T-cell (primary cell): ENCODE measurements at regions not wholly inside any gene's neighbourhood (a gene's known extent, or its start where the extent isn't known, plus 50 kb on each side); places are given as distances from the start of the nearest gene placed in this dataset.
"Not testable (repeated sequence)": the region's sequence is repeated elsewhere in the genome, so short reads cannot be mapped to it uniquely, and the experiment has no call there.

Experiments used
- ATAC-seq, 4 experiments: fragments of 200-7000 bp in 3 of 4; fragments of 150-1000 bp in 1 of 4; cut with Tn5 transposase; replicated peaks in 1 of 4; 1 replicate in 3 of 4; 2 replicates in 1 of 4; pipeline ENCODE4 v1.10.0; 2021; ENCODE audit warnings: moderate library complexity in 3 of 4, mild to moderate bottlenecking in 2 of 4, moderate number of reproducible peaks in 1 of 4
- CTCF ChIA-PET, 2 donors: fragments of 300-600 bp; sonication (Branson Sonifier 250); formaldehyde crosslinking; loops; one replicate each; lab custom pipeline; 2022; ENCODE audit warnings: antibody characterized with exemption in 2 of 2; lab: Charles Lee
- POLR2A ChIA-PET, 2 donors: fragments of 300-600 bp; sonication (Branson Sonifier 250); formaldehyde crosslinking; loops; one replicate each; lab custom pipeline; 2022; ENCODE audit warnings: antibody characterized with exemption in 2 of 2; lab: Charles Lee
- DNase-seq, 35 experiments: peaks; one replicate each; pipeline versions ENCODE4 v3.0.0 to v3.0.0-alpha.2; 2013 to 2023
- H3K27ac ChIP-seq: one replicate; pipeline ENCODE4 v1.5.1; 2013; ENCODE audit warnings: low read length
- H3K27me3 ChIP-seq, 2 experiments: replicated peaks in 1 of 2; 1 replicate in 1 of 2; 2 replicates in 1 of 2; pipeline versions ENCODE4 v1.6.1 to v1.7.0; 2013; ENCODE audit warnings: low read length in 1 of 2, mixed read lengths in 1 of 2; ENCODE audit not compliant: control insufficient read depth in 2 of 2, insufficient read depth in 2 of 2; ENCODE audit errors: extremely low read depth in 1 of 2
- H3K36me3 ChIP-seq, 2 donors: 1 replicate in 1 of 2; 2 replicates in 1 of 2; pipeline versions ENCODE4 v1.6.1 to v1.7.0; 2013; ENCODE audit warnings: low read length in 1 of 2; ENCODE audit not compliant: control insufficient read depth in 2 of 2, insufficient read depth in 1 of 2; ENCODE audit errors: extremely low read depth in 1 of 2
- H3K4me1 ChIP-seq, 2 experiments: 1 replicate in 1 of 2; 2 replicates in 1 of 2; pipeline versions ENCODE4 v1.6.1 to v1.7.0; 2013; ENCODE audit warnings: low read length in 2 of 2, mixed read lengths in 1 of 2; ENCODE audit not compliant: insufficient read depth in 2 of 2, control insufficient read depth in 1 of 2; ENCODE audit errors: extremely low read depth in 1 of 2
- H3K4me3 ChIP-seq, 2 donors: 1 replicate in 1 of 2; 2 replicates in 1 of 2; pipeline versions ENCODE4 v1.5.1 to v1.7.0; 2013; ENCODE audit warnings: mild to moderate bottlenecking in 2 of 2, low read length in 1 of 2, moderate library complexity in 1 of 2; ENCODE audit not compliant: control insufficient read depth in 1 of 2; ENCODE audit errors: extremely low read depth in 1 of 2
- H3K9me3 ChIP-seq: 2 replicates; pipeline ENCODE4 v1.7.0; 2013
- H3K27ac Mint-ChIP-seq, 2 donors: one replicate each; pipeline ENCODE4 v1.8.0; 2020 to 2021; ENCODE audit warnings: mild to moderate bottlenecking in 2 of 2, mixed read lengths in 2 of 2
- H3K27me3 Mint-ChIP-seq, 2 donors: one replicate each; pipeline ENCODE4 v1.8.0; 2021 to 2022; ENCODE audit warnings: mixed read lengths in 2 of 2
- H3K36me3 Mint-ChIP-seq: one replicate; pipeline ENCODE4 v1.8.0; 2021; ENCODE audit warnings: mixed read lengths
- H3K4me1 Mint-ChIP-seq, 3 donors: one replicate each; pipeline ENCODE4 v1.8.0; 2020 to 2022; ENCODE audit warnings: mixed read lengths in 3 of 3, mild to moderate bottlenecking in 1 of 3
- H3K4me3 Mint-ChIP-seq, 3 donors: one replicate each; pipeline ENCODE4 v1.8.0; 2020 to 2022; ENCODE audit warnings: mild to moderate bottlenecking in 3 of 3, mixed read lengths in 3 of 3, moderate library complexity in 3 of 3
- H3K9me3 Mint-ChIP-seq, 3 donors: one replicate each; pipeline ENCODE4 v1.8.0; 2020 to 2022; ENCODE audit warnings: mixed read lengths in 3 of 3
- WGBS: methylation state at CpG from one replicate; pipeline ENCODE4 v1.1.5; 2013; ENCODE audit warnings: missing lambda C conversion rate; ENCODE audit not compliant: insufficient coverage; 5-methylcytosine and 5-hydroxymethylcytosine counted together

DNA sequence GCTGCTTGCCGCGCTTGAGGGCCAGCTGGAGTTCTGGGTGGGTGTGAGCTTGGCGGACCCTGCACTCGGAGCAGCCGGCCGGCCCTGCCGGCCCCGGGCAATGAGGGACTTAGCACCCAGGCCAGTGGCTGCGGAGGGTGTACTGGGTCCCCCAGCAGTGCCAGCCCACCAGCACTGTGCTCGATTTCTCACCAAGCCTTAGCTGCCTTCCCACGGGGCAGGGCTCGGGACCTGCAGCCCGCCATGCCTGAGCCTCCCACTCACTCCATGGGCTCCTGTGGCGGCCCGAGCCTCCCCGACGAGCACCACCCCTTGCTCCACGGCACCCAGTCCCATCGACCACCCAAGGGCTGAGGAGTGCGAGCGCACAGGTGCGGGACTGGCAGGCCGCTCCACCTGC is 341.3 kb upstream of the CNTNAP5 start:
- H3K4me1 Mint-ChIP-seq, H3K27me3 ChIP-seq, H3K27ac ChIP-seq, H3K27me3 Mint-ChIP-seq, POLR2A ChIA-PET, H3K4me1 ChIP-seq, ATAC-seq, H3K27ac Mint-ChIP-seq, H3K9me3 ChIP-seq, H3K36me3 Mint-ChIP-seq, H3K4me3 Mint-ChIP-seq, H3K36me3 ChIP-seq, DNase-seq, H3K4me3 ChIP-seq: not testable (repeated sequence)
- WGBS: 85% methylated on average over 9 of the region's 23 CpGs
- CTCF ChIA-PET: interaction anchor here in 1 of 2 donors (0.6 kb wide), 1 partner anchor 42 kb away, joined by 4 read pairs; no protein-coding TSS in a partner anchor
- peaks cover 6 to 15% (median 11%) of the 10 kb centered on the region in 3 donors for H3K9me3 Mint-ChIP-seq

DNA sequence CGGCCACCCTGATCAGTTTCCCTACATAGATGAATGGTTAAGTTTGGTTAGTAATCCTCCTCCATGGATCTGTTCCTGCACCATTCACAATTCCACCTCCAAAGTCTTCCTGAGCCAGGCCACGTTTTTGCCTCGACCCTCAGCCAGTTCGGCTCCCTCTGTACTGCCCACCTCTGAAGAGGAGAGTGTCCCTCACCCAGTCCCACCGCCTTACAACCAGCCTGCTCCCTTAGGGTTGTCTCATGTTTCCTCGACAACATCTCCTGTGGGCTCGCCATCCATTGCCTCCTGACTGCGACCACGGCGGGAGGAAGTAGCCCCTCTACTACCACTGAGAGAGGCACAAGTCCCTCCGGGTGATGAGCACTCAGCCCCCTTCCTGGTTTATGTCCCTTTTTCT is 338.0 kb upstream of the CNTNAP5 start:
- 87% methylated on average over 8 of the region's 11 CpGs for WGBS
- peaks cover 16 to 28% (median 18%) of the 10 kb centered on the region in 3 donors for H3K9me3 Mint-ChIP-seq
- H3K4me1 Mint-ChIP-seq: no peaks in the 10 kb centered on the region
- no peak overlapping the region for H3K27ac ChIP-seq
- H3K27me3 ChIP-seq: no peaks in the 10 kb centered on the region
- POLR2A ChIA-PET: no interaction called here
- no peaks in the 10 kb centered on the region for H3K9me3 ChIP-seq
- no peaks in the 10 kb centered on the region for H3K36me3 Mint-ChIP-seq
- H3K27ac Mint-ChIP-seq: no peak overlapping the region
- no peaks in the 10 kb centered on the region for H3K36me3 ChIP-seq
- DNase-seq: no peak
- CTCF ChIA-PET: no interaction called here
- H3K4me3 ChIP-seq: no peak overlapping the region
- H3K4me1 ChIP-seq: no peaks in the 10 kb centered on the region
- no peak overlapping the region for H3K4me3 Mint-ChIP-seq
- no peak for ATAC-seq
- H3K27me3 Mint-ChIP-seq: no peaks in the 10 kb centered on the region

DNA sequence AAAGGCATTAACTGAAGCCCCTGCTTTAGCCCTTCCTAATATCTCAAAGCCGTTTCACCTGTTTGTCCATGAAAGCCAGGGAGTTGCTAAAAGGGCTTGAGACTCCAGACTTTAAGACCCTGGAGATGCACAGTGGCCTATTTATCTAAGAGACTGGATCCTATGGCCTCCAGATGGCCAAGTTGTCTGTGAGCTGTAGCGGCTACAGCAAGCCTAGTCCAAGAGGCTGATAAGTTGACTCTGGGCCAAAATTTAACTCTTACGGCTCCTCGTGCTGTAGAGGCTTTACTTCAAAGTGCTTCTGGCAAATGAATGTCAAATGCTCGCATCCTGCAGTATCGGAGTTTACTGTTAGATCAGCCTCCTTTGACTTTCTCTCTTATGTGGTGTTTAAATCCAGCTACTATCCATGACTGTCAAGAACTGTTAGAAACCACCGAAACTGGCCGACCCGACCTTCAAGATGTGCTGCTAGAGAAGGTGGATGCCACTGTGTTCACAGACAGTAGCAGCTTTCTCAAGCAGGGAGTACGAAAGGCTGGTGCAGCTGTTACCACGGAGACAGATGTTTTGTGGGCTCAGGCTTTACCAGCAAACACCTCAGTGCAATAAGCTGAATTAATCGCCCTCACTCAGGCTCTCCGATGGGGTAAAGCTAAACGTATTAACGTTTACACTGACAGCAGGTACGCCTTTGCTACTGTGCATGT is 336.7 kb upstream of the CNTNAP5 start:
- H3K9me3 Mint-ChIP-seq: peaks cover 12 to 38% (median 18%) of the 10 kb centered on the region in 3 donors
- H3K4me1 Mint-ChIP-seq: no peaks in the 10 kb centered on the region
- ChIA-PET POLR2A (no interaction called here), CTCF (no interaction called here)
- H3K4me1 ChIP-seq: no peaks in the 10 kb centered on the region
- H3K27ac Mint-ChIP-seq: no peak overlapping the region
- no peaks in the 10 kb centered on the region for H3K9me3 ChIP-seq
- WGBS: 84% methylated on average over 14 of the region's 16 CpGs
- no peaks in the 10 kb centered on the region for H3K27me3 Mint-ChIP-seq
- no peaks in the 10 kb centered on the region for H3K36me3 ChIP-seq
- no peak overlapping the region for H3K4me3 Mint-ChIP-seq
- no peak overlapping the region for H3K4me3 ChIP-seq
- ATAC-seq (no peak), DNase-seq (no peak)
- H3K27ac ChIP-seq: no peak overlapping the region
- no peaks in the 10 kb centered on the region for H3K36me3 Mint-ChIP-seq
- no peaks in the 10 kb centered on the region for H3K27me3 ChIP-seq

DNA sequence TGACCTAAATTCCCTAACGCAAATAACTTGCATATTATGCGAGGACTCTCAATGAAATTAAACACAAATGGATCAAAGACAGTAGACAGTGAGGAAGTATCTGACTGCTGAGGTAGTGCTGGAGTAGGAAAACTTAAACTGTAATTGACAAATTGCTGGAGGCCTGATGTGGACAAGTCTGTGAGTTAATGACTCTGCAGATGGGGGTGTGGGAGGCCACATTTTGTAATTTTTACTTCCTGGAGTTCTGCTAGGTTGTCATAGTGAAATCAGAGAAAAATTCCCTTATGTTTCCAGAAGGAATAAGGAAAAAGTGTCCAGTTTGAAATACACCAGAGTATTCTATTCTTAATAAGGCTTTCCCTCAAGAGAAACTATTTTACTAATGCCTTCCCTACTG is 333.0 kb upstream of the CNTNAP5 start:
- Mint-ChIP-seq H3K4me3 (no peak overlapping the region), H3K36me3 (no peaks in the 10 kb centered on the region), H3K27me3 (no peaks in the 10 kb centered on the region), H3K4me1 (no peaks in the 10 kb centered on the region), H3K27ac (no peak overlapping the region), H3K9me3 (peaks cover 12 to 39% (median 15%) of the 10 kb centered on the region in 3 donors)
- WGBS: no CpG with 5 or more reads among the region's 2 CpGs
- ATAC-seq (no peak), DNase-seq (no peak)
- ChIA-PET CTCF (no interaction called here), POLR2A (no interaction called here)
- H3K4me3 ChIP-seq: no peak overlapping the region
- H3K4me1 ChIP-seq: no peaks in the 10 kb centered on the region
- H3K9me3 ChIP-seq: no peaks in the 10 kb centered on the region
- no peaks in the 10 kb centered on the region for H3K36me3 ChIP-seq
- H3K27me3 ChIP-seq: no peaks in the 10 kb centered on the region
- H3K27ac ChIP-seq: no peak overlapping the region

DNA sequence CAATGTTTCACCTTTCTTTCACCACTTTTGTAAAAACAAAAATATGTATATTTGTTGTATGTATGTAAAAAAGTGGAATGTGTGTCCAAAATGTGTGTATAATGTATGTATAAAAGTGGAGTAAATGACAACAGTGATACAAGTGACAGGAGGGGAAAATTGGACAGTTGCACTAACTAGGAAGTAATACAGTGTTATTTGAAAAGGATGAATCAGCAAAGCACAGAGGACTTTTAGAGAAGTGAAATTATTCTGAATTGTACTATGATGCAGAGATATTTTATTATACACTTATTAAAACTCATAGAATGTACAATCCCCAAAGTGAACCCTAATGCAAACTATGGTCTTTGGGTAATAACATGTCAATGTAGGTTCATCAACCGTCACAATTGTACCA is 331.3 kb upstream of the CNTNAP5 start:
- Histone ChIP-seq H3K9me3 (no peaks in the 10 kb centered on the region), H3K36me3 (no peaks in the 10 kb centered on the region), H3K4me1 (no peaks in the 10 kb centered on the region), H3K4me3 (no peak overlapping the region), H3K27ac (no peak overlapping the region), H3K27me3 (no peaks in the 10 kb centered on the region)
- Mint-ChIP-seq H3K4me1 (no peaks in the 10 kb centered on the region), H3K27me3 (no peaks in the 10 kb centered on the region), H3K4me3 (no peak overlapping the region), H3K36me3 (no peaks in the 10 kb centered on the region), H3K9me3 (peaks cover 14 to 36% (median 15%) of the 10 kb centered on the region in 3 donors), H3K27ac (no peak overlapping the region)
- ATAC-seq (no peak), DNase-seq (no peak)
- POLR2A ChIA-PET: no interaction called here
- CTCF ChIA-PET: no interaction called here
- WGBS: no CpG with 5 or more reads among the region's 1 CpG

DNA sequence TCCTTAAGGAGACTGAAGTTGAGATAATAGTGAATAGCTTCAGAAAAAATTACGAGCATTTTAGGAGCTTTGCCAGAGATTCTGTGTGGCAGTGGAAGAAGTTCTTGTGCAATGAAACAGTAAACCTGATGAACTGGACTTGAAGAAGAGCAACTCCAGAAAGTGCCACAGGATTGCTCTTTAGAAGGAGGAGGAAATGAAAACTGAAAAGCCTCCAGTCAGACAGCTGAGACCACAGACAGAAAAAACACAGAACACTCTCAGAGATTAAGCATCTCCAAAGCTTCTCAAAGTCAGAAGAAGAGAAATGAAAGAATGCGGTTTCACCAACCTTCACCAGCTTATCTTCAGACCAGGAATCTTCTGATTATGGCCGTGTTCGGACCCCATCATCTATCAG is 329.7 kb upstream of the CNTNAP5 start:
- no peak for DNase-seq
- H3K27me3 ChIP-seq: no peaks in the 10 kb centered on the region
- Mint-ChIP-seq H3K4me1 (no peaks in the 10 kb centered on the region), H3K4me3 (no peak overlapping the region), H3K27ac (no peak overlapping the region), H3K36me3 (no peaks in the 10 kb centered on the region), H3K9me3 (peaks cover 8 to 27% (median 14%) of the 10 kb centered on the region in 3 donors), H3K27me3 (no peaks in the 10 kb centered on the region)
- CTCF ChIA-PET: no interaction called here
- H3K4me3 ChIP-seq: no peak overlapping the region
- H3K4me1 ChIP-seq: no peaks in the 10 kb centered on the region
- 60% methylated on average over 1 of the region's 4 CpGs for WGBS
- POLR2A ChIA-PET: no interaction called here
- no peak for ATAC-seq
- H3K27ac ChIP-seq: no peak overlapping the region
- H3K9me3 ChIP-seq: no peaks in the 10 kb centered on the region
- H3K36me3 ChIP-seq: no peaks in the 10 kb centered on the region

DNA sequence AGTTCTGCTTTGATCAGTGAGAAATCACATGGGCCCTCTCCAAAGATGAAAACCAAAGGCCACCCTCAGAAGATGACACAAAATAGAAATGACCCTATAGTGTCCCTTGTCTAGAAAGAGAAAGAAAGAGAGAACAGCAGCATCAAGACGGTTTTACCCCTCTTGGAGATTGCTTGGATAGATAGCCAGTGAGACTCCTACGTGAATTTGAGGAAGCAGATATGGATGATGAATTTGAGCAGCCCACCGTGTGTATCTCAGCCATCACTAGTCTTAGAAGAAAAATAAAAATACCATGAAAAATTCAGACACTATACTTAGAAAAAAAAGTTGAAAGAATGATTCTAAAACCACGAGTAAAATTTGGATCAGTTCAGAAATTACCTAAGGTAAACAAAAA is 329.1 kb upstream of the CNTNAP5 start:
- no peak overlapping the region for H3K4me3 ChIP-seq
- ChIA-PET CTCF (no interaction called here), POLR2A (no interaction called here)
- Mint-ChIP-seq H3K4me3 (no peak overlapping the region), H3K4me1 (no peaks in the 10 kb centered on the region), H3K27me3 (no peaks in the 10 kb centered on the region), H3K9me3 (peaks cover 8 to 27% (median 12%) of the 10 kb centered on the region in 3 donors), H3K27ac (no peak overlapping the region), H3K36me3 (no peaks in the 10 kb centered on the region)
- H3K27ac ChIP-seq: no peak overlapping the region
- H3K9me3 ChIP-seq: no peaks in the 10 kb centered on the region
- ATAC-seq: no peak
- 50% methylated on average over 1 of the region's 4 CpGs for WGBS
- H3K36me3 ChIP-seq: no peaks in the 10 kb centered on the region
- no peak for DNase-seq
- no peaks in the 10 kb centered on the region for H3K4me1 ChIP-seq
- H3K27me3 ChIP-seq: no peaks in the 10 kb centered on the region
